Activated CD8-positive, alpha-beta T cell treated with anti-CD3 and anti-CD28 coated beads for 36 hours (primary cell): ENCODE measurements at regions not wholly inside any gene's neighbourhood (a gene's known extent, or its start where the extent isn't known, plus 50 kb on each side); places are given as distances from the start of the nearest gene placed in this dataset.

Source experiments
- ATAC-seq: fragments of 200-7000 bp; cut with Tn5 transposase; one replicate; pipeline ENCODE4 v1.10.0; 2021; ENCODE audit warnings: mild to moderate bottlenecking, moderate library complexity
- CTCF ChIA-PET: fragments of 350-600 bp; sonication (Branson Sonifier 250); formaldehyde crosslinking; loops from one replicate; lab custom pipeline; 2021; ENCODE audit warnings: antibody characterized with exemption; lab: Charles Lee
- POLR2A ChIA-PET: fragments of 350-600 bp; sonication (Branson Sonifier 250); formaldehyde crosslinking; loops from one replicate; lab custom pipeline; 2021; ENCODE audit warnings: antibody characterized with exemption; lab: Charles Lee
- DNase-seq: peaks from one replicate; pipeline ENCODE4 v3.0.0-alpha.2; 2020
- H3K27ac Mint-ChIP-seq: one replicate; pipeline ENCODE4 v1.8.0; 2021; ENCODE audit warnings: mild to moderate bottlenecking, mixed read lengths
- H3K27me3 Mint-ChIP-seq: one replicate; pipeline ENCODE4 v1.8.0; 2021; ENCODE audit warnings: mixed read lengths
- H3K36me3 Mint-ChIP-seq: one replicate; pipeline ENCODE4 v1.8.0; 2021; ENCODE audit warnings: low read depth, mixed read lengths
- H3K4me1 Mint-ChIP-seq: one replicate; pipeline ENCODE4 v1.8.0; 2021; ENCODE audit warnings: low read depth, mixed read lengths
- H3K4me3 Mint-ChIP-seq: one replicate; pipeline ENCODE4 v1.8.0; 2021; ENCODE audit warnings: mild to moderate bottlenecking, moderate library complexity, mixed read lengths
- H3K9me3 Mint-ChIP-seq: one replicate; pipeline ENCODE4 v1.8.0; 2021; ENCODE audit warnings: mixed read lengths
- CTCF ChIP-seq: fragments of 200-600 bp; IDR thresholded peaks from one replicate; pipeline ENCODE4 v1.8.0; 2022; ENCODE audit warnings: antibody characterized with exemption, mild to moderate bottlenecking
- intact Hi-C: fragments of 100-400 bp; cut with micrococcal nuclease; formaldehyde crosslinking; loops from one replicate; pipeline ENCODE4 v1.10.0; 2022

GRCh38 chr21:39029900-39030884 is 153.1 kb downstream of the PSMG1 start:
- TF ChIP-seq CTCF = no peak
- ChIA-PET POLR2A (no interaction called here), CTCF (no interaction called here)
- Mint-ChIP-seq H3K4me3 (no peak overlapping the region), H3K27ac (no peak overlapping the region), H3K9me3 (no peaks in the 10 kb centered on the region), H3K36me3 (peaks cover 1% of the 10 kb centered on the region), H3K27me3 (peaks cover 4% of the 10 kb centered on the region), H3K4me1 (peaks cover 3% of the 10 kb centered on the region)
- ATAC-seq (no peak), DNase-seq (no peak)
- intact Hi-C loops = no loop called here

GRCh38 chr21:39029086-39029755 is 154.0 kb downstream of the PSMG1 start:
- DNase-seq = no peak
- TF ChIP-seq CTCF = no peak
- intact Hi-C loops = no loop called here
- Mint-ChIP-seq H3K27me3 (peaks cover 4% of the 10 kb centered on the region), H3K4me1 (peaks cover 3% of the 10 kb centered on the region), H3K36me3 (peaks cover 1% of the 10 kb centered on the region), H3K4me3 (no peak overlapping the region), H3K27ac (no peak overlapping the region), H3K9me3 (peaks cover 1% of the 10 kb centered on the region)
- no peak for ATAC-seq
- POLR2A ChIA-PET = no interaction called here
- CTCF ChIA-PET = no interaction called here

- CTCF ChIA-PET = no interaction called here
- Mint-ChIP-seq H3K4me1 (no peaks in the 10 kb centered on the region), H3K27me3 (peaks cover 4% of the 10 kb centered on the region), H3K27ac (no peak overlapping the region), H3K4me3 (no peak overlapping the region), H3K36me3 (peaks cover 1% of the 10 kb centered on the region), H3K9me3 (peaks cover 1% of the 10 kb centered on the region)
- DNase-seq (no peak), ATAC-seq (no peak)
- TF ChIP-seq CTCF = no peak
- POLR2A ChIA-PET = no interaction called here
- intact Hi-C loops = no loop called here
Observed at GRCh38 chr21:39025198-39025597, 158.1 kb downstream of the PSMG1 start.

GRCh38 chr21:39024538-39024937 is 158.7 kb downstream of the PSMG1 start:
- TF ChIP-seq CTCF = no peak
- H3K27ac Mint-ChIP-seq = no peak overlapping the region
- POLR2A ChIA-PET = no interaction called here
- no peak for DNase-seq
- H3K4me3 Mint-ChIP-seq = no peak overlapping the region
- ATAC-seq = no peak
- intact Hi-C loops = no loop called here
- CTCF ChIA-PET = no interaction called here
- H3K36me3 Mint-ChIP-seq = peaks cover 1% of the 10 kb centered on the region
- peaks cover 1% of the 10 kb centered on the region for H3K9me3 Mint-ChIP-seq
- peaks cover 4% of the 10 kb centered on the region for H3K27me3 Mint-ChIP-seq
- no peaks in the 10 kb centered on the region for H3K4me1 Mint-ChIP-seq
